NCI-H1048 (cell line): ENCODE measurements at regions not wholly inside any gene's neighbourhood (a gene's known extent, or its start where the extent isn't known, plus 50 kb on each side); places are given as distances from the start of the nearest gene placed in this dataset.

Experiments used
- DNase-seq: peaks from one replicate; lab custom pipeline; 2025; lab: John Stamatoyannopoulos, UW

DNA sequence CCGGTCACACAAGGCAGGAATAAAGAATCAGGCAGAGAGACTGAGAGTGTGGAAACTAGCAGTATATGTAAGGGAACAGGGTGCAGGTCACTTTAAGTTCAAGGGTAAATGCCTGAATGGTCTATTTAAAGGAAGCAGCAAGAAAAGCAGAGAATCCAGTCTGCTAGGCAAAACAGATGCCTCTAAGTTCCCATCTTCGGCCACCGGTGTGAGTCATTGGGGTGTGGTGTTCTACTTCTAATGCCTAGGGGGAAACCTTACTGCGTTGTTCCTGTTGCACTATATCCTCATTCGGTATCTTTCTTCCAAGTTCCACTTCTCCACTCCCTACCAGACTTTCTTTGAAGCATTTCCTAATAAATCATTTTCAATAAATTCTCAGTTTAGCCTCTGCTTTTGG, 259.9 kb downstream of the HHIPL2 start:
- DNase-seq, result no peak

- no peak for DNase-seq
Measured at GRCh38 chr1:222286011-222286410, 261.9 kb downstream of the HHIPL2 start.

- DNase-seq, result no peak
Measured at GRCh38 chr1:222285526-222285925, 262.4 kb downstream of the HHIPL2 start.

DNA sequence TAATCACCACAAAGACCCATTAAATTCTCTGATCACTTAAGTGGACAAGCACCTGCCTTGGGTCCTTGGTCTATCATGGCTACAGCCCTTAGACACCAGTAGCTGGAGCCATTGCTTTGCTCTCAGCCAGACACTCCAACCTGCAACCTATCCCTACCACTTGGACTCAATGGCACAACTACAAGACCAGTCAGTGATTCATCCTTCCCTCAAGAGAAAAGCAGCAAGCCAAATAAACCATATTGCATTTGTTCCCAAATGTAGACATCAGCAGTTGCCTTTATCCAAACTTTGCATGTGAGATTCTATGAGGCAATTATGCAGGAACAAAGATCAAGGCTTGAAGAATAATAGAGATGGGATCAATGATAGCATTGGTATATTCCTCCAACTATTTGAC, 263.4 kb downstream of the HHIPL2 start:
- no peak for DNase-seq

DNA sequence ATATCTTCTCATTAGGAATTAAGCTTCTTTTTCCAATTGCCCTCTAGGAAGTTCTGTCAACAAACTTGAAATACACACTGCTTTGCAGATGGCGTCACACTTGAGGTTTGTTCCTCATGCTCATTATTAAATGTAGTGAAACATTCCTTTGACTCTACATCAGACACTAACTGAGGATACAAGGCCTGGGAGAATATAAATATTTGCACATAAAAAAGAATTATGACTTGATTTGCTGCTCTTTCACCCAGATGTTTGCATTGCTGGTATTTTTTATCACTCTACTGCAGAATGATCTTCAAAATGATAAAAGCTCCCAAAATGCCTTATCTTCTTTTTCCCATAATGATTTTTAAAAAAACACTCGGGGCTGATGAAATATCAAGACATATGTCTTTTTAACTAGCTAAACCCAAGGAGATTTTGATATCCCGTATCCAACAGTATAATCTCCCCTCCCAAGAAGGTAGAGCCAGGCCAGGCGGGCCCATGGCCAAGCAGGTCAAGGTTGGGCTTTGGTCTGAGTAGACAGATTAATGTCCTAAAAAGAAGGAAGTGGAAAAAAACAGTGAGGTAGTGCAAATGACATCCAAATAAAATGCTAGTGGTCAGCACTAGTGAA, 264.6 kb downstream of the HHIPL2 start:
- DNase-seq, result no peak

- DNase-seq, result no peak
Measured at GRCh38 chr1:222279591-222279990, 268.3 kb downstream of the HHIPL2 start.

DNA sequence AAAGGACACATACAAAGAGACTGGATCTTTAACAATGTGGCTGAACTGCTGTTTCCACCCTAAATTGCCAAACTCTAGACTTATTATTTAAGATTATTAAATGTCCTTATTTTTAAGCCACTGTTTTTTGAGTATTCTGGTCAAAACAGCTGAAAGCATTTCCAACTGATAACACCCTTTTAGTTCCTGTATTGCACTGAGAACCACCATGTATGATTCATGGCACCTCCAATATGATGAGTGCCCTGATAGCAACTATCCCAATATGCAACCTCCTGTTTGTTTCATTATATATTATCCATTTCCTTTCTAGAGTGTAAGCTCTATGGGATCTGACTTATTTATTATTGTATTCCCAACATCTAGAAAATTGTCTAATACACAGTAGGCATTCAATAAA, 269.4 kb downstream of the HHIPL2 start:
- no peak for DNase-seq

DNA sequence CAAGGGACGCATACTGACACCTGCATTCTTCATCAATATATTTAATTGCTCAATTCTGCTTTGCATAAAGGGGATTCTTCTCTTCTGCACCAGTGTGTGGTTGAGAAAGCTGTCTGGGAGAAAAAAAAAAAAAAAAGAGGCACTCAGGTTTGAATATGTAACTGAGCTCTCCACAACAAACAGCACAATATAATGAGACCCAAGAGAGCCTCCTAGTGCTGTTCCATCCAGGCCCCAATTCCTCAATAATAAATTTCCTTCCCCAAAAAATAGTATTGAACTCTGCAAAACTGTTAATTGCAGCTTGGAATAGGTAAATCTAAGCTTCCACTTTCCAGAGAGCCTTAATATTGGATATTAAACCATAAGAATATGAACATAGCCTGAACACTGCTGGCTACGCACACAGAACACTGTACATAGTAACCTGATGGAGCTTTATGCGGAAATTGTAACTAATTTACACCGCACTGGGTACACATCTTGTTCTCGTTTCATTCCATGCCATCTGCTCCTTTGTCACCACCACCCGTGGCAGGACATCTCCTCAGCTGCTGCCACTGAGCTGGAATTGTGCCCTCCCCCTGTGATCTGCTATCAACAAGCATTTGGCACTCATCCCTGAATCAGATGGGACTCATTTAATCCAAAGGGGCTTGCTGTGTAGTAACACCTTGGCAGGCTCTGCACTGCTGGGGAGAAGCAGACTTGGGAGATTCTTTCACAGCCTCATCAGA, 272.0 kb downstream of the HHIPL2 start:
- no peak for DNase-seq

- no peak for DNase-seq
Measured at GRCh38 chr1:222275001-222275728, 272.7 kb downstream of the HHIPL2 start.

DNA sequence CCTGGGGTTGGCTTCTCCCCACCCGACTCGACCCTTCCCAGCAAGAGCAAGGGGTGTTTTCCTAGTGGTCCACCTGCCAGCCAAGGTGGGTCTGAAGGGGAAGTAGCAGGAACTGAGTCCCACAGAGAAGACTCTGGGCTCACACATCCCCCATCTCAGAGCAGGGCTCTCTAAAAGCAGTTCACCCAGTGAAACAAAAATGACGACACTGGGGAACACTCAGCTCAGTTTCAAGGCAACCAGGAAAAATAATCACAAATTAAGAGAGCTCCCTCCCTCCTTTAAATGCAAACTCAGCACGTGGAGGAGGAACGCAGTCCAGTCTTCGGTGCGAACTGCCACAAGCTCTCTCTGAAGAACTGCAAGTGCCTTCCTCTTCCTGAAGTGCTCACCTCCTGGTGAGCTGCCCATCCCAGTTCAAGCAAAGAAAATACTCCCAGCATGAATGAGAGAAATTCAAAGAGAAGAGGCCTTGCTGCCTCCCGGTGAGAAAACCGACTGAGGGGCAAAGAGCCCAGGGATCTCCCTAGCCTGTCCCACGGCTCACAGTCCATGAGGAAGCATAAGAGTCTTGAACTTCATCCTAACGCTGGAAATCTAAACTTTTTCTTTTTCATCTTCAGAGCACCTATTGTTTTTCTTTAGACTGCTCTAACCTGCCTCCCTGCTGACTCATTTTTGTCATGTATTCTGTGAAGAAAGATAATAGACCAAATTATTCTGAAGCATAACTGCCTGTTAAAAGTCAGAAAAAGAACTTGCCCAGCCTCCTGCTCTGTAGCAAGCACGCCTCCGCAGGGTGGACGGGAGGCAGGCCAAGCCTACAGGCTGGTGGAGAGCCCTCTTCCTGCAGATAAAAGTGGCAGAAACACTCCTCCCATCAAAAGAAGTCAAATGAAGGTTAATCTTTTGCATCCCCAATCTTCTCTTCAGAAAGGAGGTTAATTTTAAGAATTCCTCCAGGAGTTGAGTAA, 281.4 kb downstream of the HHIPL2 start:
- no peak for DNase-seq

DNA sequence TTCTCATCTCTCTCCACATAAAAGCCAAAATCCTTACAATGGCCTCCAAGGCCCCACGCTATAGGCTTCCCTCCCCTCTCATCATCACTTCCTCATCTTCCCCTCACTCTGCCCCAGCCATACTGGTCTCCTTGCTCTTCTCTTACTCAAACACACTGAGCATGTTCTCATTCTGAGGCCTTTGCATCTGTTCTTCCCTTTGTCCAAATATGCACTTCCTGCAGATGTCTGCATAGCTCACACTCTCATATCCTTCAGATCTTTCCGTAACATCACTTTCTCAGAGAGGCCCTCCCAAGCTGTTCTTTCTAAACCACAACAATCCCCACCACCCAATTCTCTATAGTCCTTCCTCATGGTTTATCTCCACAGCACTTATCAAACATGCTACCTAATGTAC, 284.1 kb downstream of the HHIPL2 start:
- no peak for DNase-seq

DNA sequence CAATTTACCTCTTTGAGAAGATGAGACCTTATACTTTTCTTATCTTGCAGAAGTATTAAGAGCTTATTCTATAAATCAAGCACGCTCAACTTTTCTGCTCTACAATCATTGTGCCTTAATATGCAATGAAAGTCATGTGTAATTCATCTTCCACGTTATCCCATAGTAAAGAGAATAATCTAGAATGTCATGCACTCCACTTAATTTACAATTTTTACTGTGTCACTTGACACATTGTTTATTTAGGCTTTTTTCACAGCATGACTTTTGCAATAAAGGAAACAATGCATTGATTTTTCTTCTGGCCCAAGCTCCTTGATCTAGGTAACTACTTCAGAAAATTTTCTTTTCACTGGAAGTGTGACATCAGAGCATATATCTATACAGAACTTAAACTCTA, 290.9 kb downstream of the HHIPL2 start:
- DNase-seq, result no peak

DNA sequence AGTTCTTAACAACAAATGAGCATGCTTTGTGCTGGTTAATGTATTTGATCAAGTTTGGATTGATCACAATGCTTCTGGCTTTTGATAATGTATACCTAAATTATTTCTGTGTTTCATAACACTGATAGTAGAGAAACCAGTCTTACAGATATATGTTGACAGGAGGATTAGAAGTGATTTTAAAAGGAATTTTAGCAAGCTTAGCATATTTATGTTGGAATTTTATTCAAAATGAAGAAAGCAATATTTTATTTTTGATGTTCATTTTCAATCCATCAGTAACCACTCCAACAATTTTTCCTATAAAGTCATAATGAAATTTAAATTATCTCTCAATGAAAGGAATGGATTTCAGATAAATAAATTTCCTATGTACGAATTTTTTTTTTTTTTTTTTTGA, 291.8 kb downstream of the HHIPL2 start:
- no peak for DNase-seq

DNA sequence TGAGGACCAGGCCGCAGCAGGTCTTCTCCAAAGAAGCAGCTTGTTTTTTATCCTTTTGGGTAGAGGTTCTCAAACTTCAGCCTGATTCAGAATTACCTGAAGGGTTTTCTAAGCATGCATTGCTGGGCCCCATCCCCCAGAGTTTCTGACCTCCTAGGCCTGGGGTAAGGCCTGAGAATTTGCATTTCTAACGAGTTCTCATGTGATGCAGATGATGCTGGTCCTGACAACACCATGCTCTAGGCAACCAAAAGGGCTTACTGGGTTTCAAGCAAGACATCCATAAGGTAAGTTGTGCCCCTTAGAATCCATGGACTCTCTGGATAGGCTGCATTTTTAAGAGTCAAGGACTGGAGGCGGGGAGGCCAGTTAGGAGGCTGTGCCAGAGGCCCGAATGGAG, 295.1 kb downstream of the HHIPL2 start:
- DNase-seq, result no peak

DNA sequence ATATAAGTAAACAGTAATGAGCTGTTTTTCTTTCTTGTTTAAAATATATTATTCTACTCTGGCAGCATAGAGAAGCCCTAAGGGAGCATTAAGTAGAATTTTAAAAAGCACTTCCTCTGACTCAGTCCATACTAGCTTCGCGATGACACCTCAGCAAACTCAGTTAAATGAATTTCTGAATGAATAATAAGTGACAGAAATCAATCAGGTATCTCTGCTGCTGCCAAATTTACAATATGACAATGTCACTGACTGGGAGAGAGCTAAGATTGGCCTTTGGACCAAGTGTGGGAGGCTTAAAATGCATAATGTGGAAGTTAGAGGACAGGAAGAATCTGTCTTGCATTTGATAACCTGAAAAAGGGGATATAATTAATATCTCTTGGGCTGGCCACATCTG, 296.1 kb downstream of the HHIPL2 start:
- DNase-seq, result no peak

GRCh38 chr1:222250376-222250775, 297.5 kb downstream of the HHIPL2 start:
- DNase-seq, result no peak

DNA sequence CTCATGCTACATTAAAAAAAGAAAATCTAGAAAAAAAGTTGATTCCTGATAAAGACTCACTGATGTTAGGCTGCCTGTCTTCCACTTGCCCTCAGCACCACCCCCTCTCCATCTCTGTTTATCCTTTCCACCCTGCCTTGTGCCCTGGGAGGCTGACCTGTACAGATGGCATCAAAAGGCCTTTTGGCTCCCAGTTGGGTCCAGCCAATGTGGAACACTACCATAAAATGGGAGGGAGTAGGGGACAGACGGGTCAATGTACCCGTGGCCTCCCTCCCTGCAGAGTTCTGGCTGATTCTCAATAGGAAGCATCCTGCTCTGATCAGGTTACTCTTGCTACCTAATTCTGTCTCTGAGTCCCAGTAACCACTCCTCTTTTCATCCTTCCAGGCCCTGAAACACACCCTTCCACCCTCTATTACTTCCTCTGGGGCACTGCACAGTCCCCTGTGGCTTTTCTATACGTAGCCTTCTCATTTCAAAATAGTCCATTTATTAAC, 300.0 kb downstream of the HHIPL2 start:
- no peak for DNase-seq

GRCh38 chr1:222247081-222247480, 300.8 kb downstream of the HHIPL2 start:
- no peak for DNase-seq

- no peak for DNase-seq
Measured at GRCh38 chr1:222243902-222244301, 304.0 kb downstream of the HHIPL2 start.

GRCh38 chr1:222242492-222242891, 305.4 kb downstream of the HHIPL2 start:
- DNase-seq, result no peak

GRCh38 chr1:222241410-222241809, 306.5 kb downstream of the HHIPL2 start:
- no peak for DNase-seq
